GM12878 (cell line): ENCODE measurements at regions not wholly inside any gene's neighbourhood (a gene's known extent, or its start where the extent isn't known, plus 50 kb on each side); places are given as distances from the start of the nearest gene placed in this dataset.
A peak's percentile ranks its signal among the peaks of the same experiment; 100 is the strongest.

Source experiments
- BCL11A ChIP-seq: IDR thresholded peaks from 2 replicates; pipeline ENCODE4 v1.6.1; 2011; ENCODE audit warnings: low read depth, low read length
- BMI1 ChIP-seq: fragments of 450-650 bp; IDR thresholded peaks from 2 replicates; pipeline ENCODE4 v1.6.1; 2016; ENCODE audit warnings: mild to moderate bottlenecking, moderate library complexity, borderline replicate concordance
- CEBPZ ChIP-seq: fragments of 150-350 bp; IDR thresholded peaks from 2 replicates; pipeline ENCODE4 v1.6.1; 2016; ENCODE audit warnings: low read depth, low read length
- CHD1 ChIP-seq: IDR thresholded peaks from 2 replicates; pipeline ENCODE4 v1.6.1; 2012; ENCODE audit warnings: low read depth, low read length, improper control_type of control experiment
- CHD2 ChIP-seq: IDR thresholded peaks from 2 replicates; pipeline ENCODE4 v1.6.1; 2011; ENCODE audit warnings: low read depth, low read length, improper control_type of control experiment, borderline replicate concordance
- CREB1 ChIP-seq: IDR thresholded peaks from 2 replicates; pipeline ENCODE4 v1.6.1; 2012; ENCODE audit warnings: low read depth, mild to moderate bottlenecking, inconsistent platforms
- DPF2 ChIP-seq: fragments of 450-650 bp; IDR thresholded peaks from 2 replicates; pipeline ENCODE4 v1.6.1; 2017; ENCODE audit warnings: mild to moderate bottlenecking
- FOXK2 ChIP-seq: fragments of 450-650 bp; IDR thresholded peaks from 2 replicates; pipeline ENCODE4 v1.6.1; 2017; ENCODE audit warnings: mild to moderate bottlenecking, moderate library complexity
- MYB ChIP-seq: fragments of 150-350 bp; IDR thresholded peaks from 2 replicates; pipeline ENCODE4 v1.6.1; 2014; ENCODE audit warnings: mild to moderate bottlenecking, low read depth, low read length, borderline replicate concordance
- MYC ChIP-seq: IDR thresholded peaks from 2 replicates; pipeline ENCODE4 v1.6.1; 2011; ENCODE audit warnings: mild to moderate bottlenecking, low read length, moderate library complexity, inconsistent platforms; ENCODE audit not compliant: insufficient read depth, insufficient replicate concordance, insufficient read length, severe bottlenecking
- PAX5 ChIP-seq: IDR thresholded peaks from 2 replicates; pipeline ENCODE4 v1.6.1; 2011; ENCODE audit warnings: low read depth, low read length, borderline replicate concordance
- PKNOX1 ChIP-seq: fragments of 450-650 bp; IDR thresholded peaks from 2 replicates; pipeline ENCODE4 v1.6.1; 2016; ENCODE audit warnings: mild to moderate bottlenecking
- POLR2AphosphoS5 ChIP-seq: IDR thresholded peaks from 2 replicates; pipeline ENCODE4 v1.6.1; 2011; ENCODE audit warnings: mild to moderate bottlenecking, low read length, inconsistent platforms
- REST ChIP-seq: IDR thresholded peaks from 2 replicates; pipeline ENCODE4 v1.6.1; 2012; ENCODE audit warnings: mild to moderate bottlenecking, low read depth, low read length
- SIX5 ChIP-seq: IDR thresholded peaks from 2 replicates; pipeline ENCODE4 v1.6.1; 2011; ENCODE audit warnings: mild to moderate bottlenecking, low read depth, low read length, moderate library complexity; ENCODE audit not compliant: severe bottlenecking
- STAT1 ChIP-seq: fragments of 450-650 bp; conservative IDR thresholded peaks from 2 replicates; pipeline ENCODE4 v1.6.1; 2014; ENCODE audit warnings: antibody characterized with exemption, mild to moderate bottlenecking
- WRNIP1 ChIP-seq: IDR thresholded peaks from 2 replicates; pipeline ENCODE4 v1.6.1; 2011; ENCODE audit warnings: low read depth, low read length, improper control_type of control experiment, borderline replicate concordance

GRCh38 chr4:124018383-124019317 is 622.1 kb downstream of the SPRY1 start (continued):
- peak; percentile 39; the same call in 1 of the 2 replicates for TF ChIP-seq PKNOX1
- no peak; the same call in 1 of the 2 replicates for TF ChIP-seq BMI1
- TF ChIP-seq SIX5 = no peak
- TF ChIP-seq PAX5 = no peak
- no peak for TF ChIP-seq CHD2
- TF ChIP-seq POLR2AphosphoS5 = no peak
- no peak for TF ChIP-seq CHD1
- TF ChIP-seq MYB = no peak
- TF ChIP-seq WRNIP1 = no peak
- peak; percentile 13; the same call in 1 of the 2 replicates for TF ChIP-seq BCL11A
- no peak for TF ChIP-seq FOXK2
- TF ChIP-seq CEBPZ = no peak
- no peak for TF ChIP-seq REST
- TF ChIP-seq STAT1 = no peak
- TF ChIP-seq DPF2 = 0 out of 2 replicates have a peak, but pooled peaks have one; percentile 31
- TF ChIP-seq CREB1 = peak; percentile 56; the same call in 1 of the 2 replicates
- TF ChIP-seq MYC = no peak
